ENCODE measurements at regions not wholly inside any gene's neighbourhood (a gene's known extent, or its start where the extent isn't known, plus 50 kb on each side); places are given as distances from the start of the nearest gene placed in this dataset.

GRCh38 chr14:83940253-83940652, 1589.7 kb upstream of the FLRT2 start:
- no peaks in the 10 kb centered on the region for H3K36me3 ChIP-seq
- no peak overlapping the region for H3K4me3 ChIP-seq
- DNase-seq = no peak
- no peak overlapping the region for H3K27ac ChIP-seq
- intact Hi-C loops (cut with DNase I; ENCODE audit: low total_unique reads) = no loop called here
- TF ChIP-seq EP300 (IDR thresholded peaks at IDR 0.05; ENCODE audit: low read depth) (no peak), POLR2A (IDR thresholded peaks at IDR 0.05) (no peak), POLR2AphosphoS5 (IDR thresholded peaks at IDR 0.05) (no peak), CTCF (IDR thresholded peaks at IDR 0.05) (no peak)
- no peaks in the 10 kb centered on the region for H3K27me3 ChIP-seq
- H3K4me1 ChIP-seq = no peaks in the 10 kb centered on the region
- WGBS, 2 donors (ENCODE audit: low coverage in 1 of 2) = 60 to 87% methylated on average over 1 to 2 of the region's 2 CpGs
- no peaks in the 10 kb centered on the region for H3K9me3 ChIP-seq
- in situ Hi-C loops (cut with MboI; ENCODE audit: low pct_ligation_motif_present in 1 of 4, low pct_unique_long_range_greater_than_20kb in 1 of 4, low sequenced_read_pairs in 3 of 4) = no loop called here

- Histone ChIP-seq H3K9me3 (peaks cover 0 to 6% of the 10 kb centered on the region in 2 donors), H3K4me3 (no peak overlapping the region), H3K36me3 (no peaks in the 10 kb centered on the region), H3K4me1 (no peaks in the 10 kb centered on the region), H3K27ac (no peak overlapping the region), H3K27me3 (no peaks in the 10 kb centered on the region)
- WGBS, 2 donors (ENCODE audit: low coverage in 1 of 2) = 83 to 91% methylated on average over 1 of the region's 1 CpG
- no peak for DNase-seq
- no peak for TF ChIP-seq EP300 (IDR thresholded peaks at IDR 0.05; ENCODE audit: low read depth)
- in situ Hi-C loops (cut with MboI; ENCODE audit: low pct_ligation_motif_present in 1 of 4, low pct_unique_long_range_greater_than_20kb in 1 of 4, low sequenced_read_pairs in 3 of 4) (no loop called here), intact Hi-C loops (cut with DNase I; ENCODE audit: low total_unique reads) (no loop called here)
Observed at GRCh38 chr14:83958359-83958758, 1571.6 kb upstream of the FLRT2 start.

GRCh38 chr14:83960832-83961512, 1569.0 kb upstream of the FLRT2 start:
- Histone ChIP-seq H3K36me3 (no peaks in the 10 kb centered on the region), H3K4me1 (no peaks in the 10 kb centered on the region), H3K4me3 (no peak overlapping the region), H3K27ac (no peak overlapping the region), H3K9me3 (no peaks in the 10 kb centered on the region), H3K27me3 (no peaks in the 10 kb centered on the region)
- 57 to 70% methylated on average over 1 to 2 of the region's 2 CpGs for WGBS, 2 donors (ENCODE audit: low coverage in 1 of 2)
- no peak for DNase-seq
- in situ Hi-C loops (cut with MboI; ENCODE audit: low pct_ligation_motif_present in 1 of 4, low pct_unique_long_range_greater_than_20kb in 1 of 4, low sequenced_read_pairs in 3 of 4) (no loop called here), intact Hi-C loops (cut with DNase I; ENCODE audit: low total_unique reads) (no loop called here)
- TF ChIP-seq POLR2AphosphoS5 (IDR thresholded peaks at IDR 0.05) (no peak), CTCF (IDR thresholded peaks at IDR 0.05) (no peak), EP300 (IDR thresholded peaks at IDR 0.05; ENCODE audit: low read depth) (no peak), POLR2A (IDR thresholded peaks at IDR 0.05) (no peak)

GRCh38 chr14:83969998-83970397, 1559.9 kb upstream of the FLRT2 start:
- Histone ChIP-seq H3K4me3 (no peak overlapping the region), H3K27ac (no peak overlapping the region), H3K36me3 (no peaks in the 10 kb centered on the region), H3K4me1 (peaks cover 0 to 4% (median 0%) of the 10 kb centered on the region in 4 donors), H3K9me3 (no peaks in the 10 kb centered on the region), H3K27me3 (no peaks in the 10 kb centered on the region)
- in situ Hi-C loops (cut with MboI; ENCODE audit: low pct_ligation_motif_present in 1 of 4, low pct_unique_long_range_greater_than_20kb in 1 of 4, low sequenced_read_pairs in 3 of 4) (no loop called here), intact Hi-C loops (cut with DNase I; ENCODE audit: low total_unique reads) (no loop called here)
- no peak for DNase-seq
- 88% methylated on average over 5 of the region's 5 CpGs; no CpG with 5 or more reads in 1 of the 2 donors for WGBS, 2 donors (ENCODE audit: low coverage in 1 of 2)
- TF ChIP-seq EP300 (IDR thresholded peaks at IDR 0.05; ENCODE audit: low read depth) = no peak
- no peak for TF ChIP-seq CTCF (IDR thresholded peaks at IDR 0.05)
- TF ChIP-seq POLR2A (IDR thresholded peaks at IDR 0.05) = no peak

- no peak overlapping the region for H3K27ac ChIP-seq
- DNase-seq = no peak
- no peak overlapping the region for H3K4me3 ChIP-seq
- 72 to 76% methylated on average over 3 of the region's 3 CpGs for WGBS, 2 donors (ENCODE audit: low coverage in 1 of 2)
- H3K9me3 ChIP-seq = no peaks in the 10 kb centered on the region
- no peak for TF ChIP-seq EP300 (IDR thresholded peaks at IDR 0.05; ENCODE audit: low read depth)
- no peak for TF ChIP-seq POLR2A (IDR thresholded peaks at IDR 0.05)
- TF ChIP-seq CTCF (IDR thresholded peaks at IDR 0.05) = no peak
- TF ChIP-seq POLR2AphosphoS5 (IDR thresholded peaks at IDR 0.05) = no peak
- intact Hi-C loops (cut with DNase I; ENCODE audit: low total_unique reads) (no loop called here), in situ Hi-C loops (cut with MboI; ENCODE audit: low pct_ligation_motif_present in 1 of 4, low pct_unique_long_range_greater_than_20kb in 1 of 4, low sequenced_read_pairs in 3 of 4) (no loop called here)
- H3K27me3 ChIP-seq = no peaks in the 10 kb centered on the region
- H3K4me1 ChIP-seq = peaks cover 0 to 5% (median 1%) of the 10 kb centered on the region in 4 donors
- H3K36me3 ChIP-seq = no peaks in the 10 kb centered on the region
Observed at GRCh38 chr14:83972631-83973030, 1557.3 kb upstream of the FLRT2 start.

Data from transverse colon (tissue), 4 donors.